ENCODE measurements at regions not wholly inside any gene's neighbourhood (a gene's known extent, or its start where the extent isn't known, plus 50 kb on each side); places are given as distances from the start of the nearest gene placed in this dataset.
A peak's percentile ranks its signal among the peaks of the same experiment; 100 is the strongest.

GRCh38 chr18:29605365-29605764 lies 1428.4 kb upstream of the CDH2 start:
- H3K27ac ChIP-seq (ENCODE audit: low read depth in 2 of 2, low read length in 2 of 2): no peak overlapping the region
- no peak overlapping the region for H3K4me3 ChIP-seq (ENCODE audit: low read length in 3 of 3)
- H3K9ac ChIP-seq (ENCODE audit: low read length in 3 of 3): no peak overlapping the region
- H3K27me3 ChIP-seq (ENCODE audit: control insufficient read depth, insufficient read depth, low read length): no peaks in the 10 kb centered on the region
- intact Hi-C loops (cut with DNase I): no loop called here
- no peaks in the 10 kb centered on the region for H3K9me3 ChIP-seq (ENCODE audit: control insufficient read depth in 2 of 3, insufficient read depth in 1 of 3, low read length in 3 of 3)
- H3K36me3 ChIP-seq (ENCODE audit: control insufficient read depth in 2 of 3, insufficient read depth in 3 of 3, low read length in 3 of 3): no peaks in the 10 kb centered on the region
- no peak for FAIRE-seq
- no peak for DNase-seq
- TF ChIP-seq, protein P1, sequence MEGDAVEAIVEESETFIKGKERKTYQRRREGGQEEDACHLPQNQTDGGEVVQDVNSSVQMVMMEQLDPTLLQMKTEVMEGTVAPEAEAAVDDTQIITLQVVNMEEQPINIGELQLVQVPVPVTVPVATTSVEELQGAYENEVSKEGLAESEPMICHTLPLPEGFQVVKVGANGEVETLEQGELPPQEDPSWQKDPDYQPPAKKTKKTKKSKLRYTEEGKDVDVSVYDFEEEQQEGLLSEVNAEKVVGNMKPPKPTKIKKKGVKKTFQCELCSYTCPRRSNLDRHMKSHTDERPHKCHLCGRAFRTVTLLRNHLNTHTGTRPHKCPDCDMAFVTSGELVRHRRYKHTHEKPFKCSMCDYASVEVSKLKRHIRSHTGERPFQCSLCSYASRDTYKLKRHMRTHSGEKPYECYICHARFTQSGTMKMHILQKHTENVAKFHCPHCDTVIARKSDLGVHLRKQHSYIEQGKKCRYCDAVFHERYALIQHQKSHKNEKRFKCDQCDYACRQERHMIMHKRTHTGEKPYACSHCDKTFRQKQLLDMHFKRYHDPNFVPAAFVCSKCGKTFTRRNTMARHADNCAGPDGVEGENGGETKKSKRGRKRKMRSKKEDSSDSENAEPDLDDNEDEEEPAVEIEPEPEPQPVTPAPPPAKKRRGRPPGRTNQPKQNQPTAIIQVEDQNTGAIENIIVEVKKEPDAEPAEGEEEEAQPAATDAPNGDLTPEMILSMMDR (IDR thresholded peaks at IDR 0.05; ENCODE audit: borderline replicate concordance, extremely low read depth, insufficient read depth): no peak
- no peaks in the 10 kb centered on the region for H3K4me1 ChIP-seq (ENCODE audit: control insufficient read depth in 2 of 3, insufficient read depth in 2 of 3, low read depth in 1 of 3, low read length in 3 of 3)

- Histone ChIP-seq H3K9ac (ENCODE audit: low read length in 3 of 3) (no peak overlapping the region), H3K27ac (ENCODE audit: low read depth in 2 of 2, low read length in 2 of 2) (no peak overlapping the region), H3K4me1 (ENCODE audit: control insufficient read depth in 2 of 3, insufficient read depth in 2 of 3, low read depth in 1 of 3, low read length in 3 of 3) (no peaks in the 10 kb centered on the region), H3K27me3 (ENCODE audit: control insufficient read depth, insufficient read depth, low read length) (no peaks in the 10 kb centered on the region), H3K36me3 (ENCODE audit: control insufficient read depth in 2 of 3, insufficient read depth in 3 of 3, low read length in 3 of 3) (no peaks in the 10 kb centered on the region), H3K9me3 (ENCODE audit: control insufficient read depth in 2 of 3, insufficient read depth in 1 of 3, low read length in 3 of 3) (no peaks in the 10 kb centered on the region), H3K4me3 (ENCODE audit: low read length in 3 of 3) (no peak overlapping the region)
- no peak for FAIRE-seq
- DNase-seq: peak in 1 of 5 donors; percentile 16
- TF ChIP-seq, protein P1 (IDR thresholded peaks at IDR 0.05; ENCODE audit: borderline replicate concordance, extremely low read depth, insufficient read depth): no peak
- intact Hi-C loops (cut with DNase I): no loop called here
Observed at GRCh38 chr18:29596959-29597358, 1420.0 kb upstream of the CDH2 start.

DNA sequence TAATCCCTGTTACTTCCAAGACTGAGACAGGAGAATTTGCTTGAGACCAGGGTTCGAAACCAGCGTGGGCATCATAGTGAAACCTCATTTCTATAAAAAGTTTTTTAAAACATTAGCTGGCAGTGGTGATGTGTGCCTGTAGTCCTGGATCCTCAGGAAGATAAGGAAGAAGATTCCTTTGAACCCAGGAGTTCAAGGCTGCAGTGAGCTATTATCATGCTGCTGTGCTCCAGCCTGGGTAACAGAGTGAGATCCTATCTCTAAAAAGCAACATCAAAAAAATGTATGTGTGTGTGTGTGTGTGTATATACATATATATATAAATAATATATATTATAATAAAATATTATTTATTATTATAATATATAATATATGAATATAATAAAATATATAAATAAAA lies 1417.6 kb upstream of the CDH2 start:
- FAIRE-seq (no peak), DNase-seq (peak in 3 of 5 donors; percentile 2 to 12 (median 3))
- H3K27me3 ChIP-seq (ENCODE audit: control insufficient read depth, insufficient read depth, low read length): no peaks in the 10 kb centered on the region
- TF ChIP-seq, protein P1 (IDR thresholded peaks at IDR 0.05; ENCODE audit: borderline replicate concordance, extremely low read depth, insufficient read depth): no peak
- no peaks in the 10 kb centered on the region for H3K9me3 ChIP-seq (ENCODE audit: control insufficient read depth in 2 of 3, insufficient read depth in 1 of 3, low read length in 3 of 3)
- no peak overlapping the region for H3K4me3 ChIP-seq (ENCODE audit: low read length in 3 of 3)
- H3K36me3 ChIP-seq (ENCODE audit: control insufficient read depth in 2 of 3, insufficient read depth in 3 of 3, low read length in 3 of 3): no peaks in the 10 kb centered on the region
- H3K9ac ChIP-seq (ENCODE audit: low read length in 3 of 3): no peak overlapping the region
- intact Hi-C loops (cut with DNase I): no loop called here
- no peak overlapping the region for H3K27ac ChIP-seq (ENCODE audit: low read depth in 2 of 2, low read length in 2 of 2)
- H3K4me1 ChIP-seq (ENCODE audit: control insufficient read depth in 2 of 3, insufficient read depth in 2 of 3, low read depth in 1 of 3, low read length in 3 of 3): no peaks in the 10 kb centered on the region

- H3K36me3 ChIP-seq (ENCODE audit: control insufficient read depth in 2 of 3, insufficient read depth in 3 of 3, low read length in 3 of 3): no peaks in the 10 kb centered on the region
- no peaks in the 10 kb centered on the region for H3K27me3 ChIP-seq (ENCODE audit: control insufficient read depth, insufficient read depth, low read length)
- intact Hi-C loops (cut with DNase I): no loop called here
- no peaks in the 10 kb centered on the region for H3K4me1 ChIP-seq (ENCODE audit: control insufficient read depth in 2 of 3, insufficient read depth in 2 of 3, low read depth in 1 of 3, low read length in 3 of 3)
- DNase-seq: no peak
- H3K9me3 ChIP-seq (ENCODE audit: control insufficient read depth in 2 of 3, insufficient read depth in 1 of 3, low read length in 3 of 3): no peaks in the 10 kb centered on the region
- no peak overlapping the region for H3K4me3 ChIP-seq (ENCODE audit: low read length in 3 of 3)
- no peak for FAIRE-seq
- TF ChIP-seq, protein P1 (IDR thresholded peaks at IDR 0.05; ENCODE audit: borderline replicate concordance, extremely low read depth, insufficient read depth): no peak
- H3K27ac ChIP-seq (ENCODE audit: low read depth in 2 of 2, low read length in 2 of 2): no peak overlapping the region
- no peak overlapping the region for H3K9ac ChIP-seq (ENCODE audit: low read length in 3 of 3)
Observed at GRCh38 chr18:29588446-29589100, 1411.6 kb upstream of the CDH2 start.
